ENCODE measurements at regions not wholly inside any gene's neighbourhood (a gene's known extent, or its start where the extent isn't known, plus 50 kb on each side); places are given as distances from the start of the nearest gene placed in this dataset.
"Not testable (repeated sequence)": the region's sequence is repeated elsewhere in the genome, so short reads cannot be mapped to it uniquely, and the experiment has no call there.

GRCh38 chr20:12502443-12502842, 506.3 kb upstream of the SPTLC3 start:
- no peak overlapping the region for H3K4me3 Mint-ChIP-seq
- H3K9me3 Mint-ChIP-seq, result peaks cover 27% of the 10 kb centered on the region
- no peaks in the 10 kb centered on the region for H3K36me3 Mint-ChIP-seq
- H3K27me3 Mint-ChIP-seq, result no peaks in the 10 kb centered on the region
- no peaks in the 10 kb centered on the region for H3K4me1 Mint-ChIP-seq
- H3K27ac Mint-ChIP-seq, result no peak overlapping the region

DNA sequence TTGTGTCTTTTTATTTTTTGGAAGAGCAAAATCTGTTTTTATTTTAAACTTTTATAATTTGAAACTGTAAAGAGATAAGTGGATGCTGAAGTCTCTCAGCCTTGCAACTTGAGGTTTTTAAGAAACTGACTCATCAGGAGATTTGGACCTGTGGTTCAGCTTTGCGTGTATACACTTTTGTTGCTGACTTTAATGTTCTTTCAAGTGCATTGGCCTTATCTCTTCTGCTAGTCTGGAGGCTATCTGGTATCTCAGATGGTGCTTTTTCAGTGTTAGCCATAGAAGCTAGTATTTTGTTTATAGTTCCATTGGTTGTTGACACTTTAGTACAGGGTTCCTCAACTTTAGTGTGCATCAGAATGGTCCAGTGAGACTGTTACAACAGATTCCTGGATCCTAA, 504.0 kb upstream of the SPTLC3 start:
- Mint-ChIP-seq H3K9me3 (peaks cover 19% of the 10 kb centered on the region), H3K27me3 (no peaks in the 10 kb centered on the region), H3K36me3 (no peaks in the 10 kb centered on the region), H3K4me1 (no peaks in the 10 kb centered on the region), H3K4me3 (no peak overlapping the region), H3K27ac (no peak overlapping the region)

- Mint-ChIP-seq H3K36me3 (no peaks in the 10 kb centered on the region), H3K9me3 (peaks cover 20% of the 10 kb centered on the region), H3K27me3 (no peaks in the 10 kb centered on the region), H3K4me3 (no peak overlapping the region), H3K27ac (no peak overlapping the region), H3K4me1 (no peaks in the 10 kb centered on the region)
These were observed 497.3 kb upstream of the SPTLC3 start for GRCh38 chr20:12511499-12511898.

DNA sequence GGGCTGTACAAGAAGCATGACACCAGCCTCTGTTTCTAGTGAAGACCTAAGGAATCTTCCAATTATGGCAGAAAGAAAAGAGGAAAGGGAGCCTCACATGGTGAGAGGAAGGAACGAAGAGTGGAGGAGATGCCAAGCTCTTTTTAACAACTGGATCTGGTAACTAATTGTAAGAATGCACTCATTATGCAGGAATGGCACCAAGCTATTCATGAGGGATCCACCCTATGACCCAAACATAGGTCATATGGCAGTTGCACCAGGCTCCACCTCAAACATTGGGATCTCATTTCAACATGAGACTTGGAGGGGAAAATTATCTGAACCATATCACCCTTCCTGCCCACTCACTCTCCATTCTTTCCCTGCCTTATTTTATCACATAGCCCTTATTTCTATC, 496.0 kb upstream of the SPTLC3 start:
- Mint-ChIP-seq H3K36me3 (no peaks in the 10 kb centered on the region), H3K4me1 (no peaks in the 10 kb centered on the region), H3K27me3 (no peaks in the 10 kb centered on the region), H3K27ac (no peak overlapping the region), H3K4me3 (no peak overlapping the region), H3K9me3 (peaks cover 15% of the 10 kb centered on the region)

DNA sequence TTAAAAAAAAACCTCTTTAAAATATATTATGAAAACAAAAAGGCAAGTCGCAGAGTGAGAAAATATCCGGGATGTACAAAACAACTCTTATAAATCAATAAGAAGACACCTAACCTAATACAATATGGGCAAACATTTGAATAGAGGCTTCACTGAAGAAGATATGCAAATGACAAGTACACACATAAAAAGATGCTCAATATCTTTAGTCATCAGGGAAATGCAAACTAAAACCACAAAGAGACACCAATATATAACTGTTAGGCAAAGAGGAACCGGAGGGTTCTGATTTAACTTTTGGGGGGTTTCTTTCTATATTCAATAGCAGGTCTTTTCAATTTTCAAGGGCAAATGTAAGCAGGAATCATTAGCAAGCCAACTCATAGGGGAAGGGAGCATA, 480.7 kb upstream of the SPTLC3 start:
- H3K27ac Mint-ChIP-seq, result no peak overlapping the region
- H3K36me3 Mint-ChIP-seq, result no peaks in the 10 kb centered on the region
- H3K27me3 Mint-ChIP-seq, result no peaks in the 10 kb centered on the region
- no peaks in the 10 kb centered on the region for H3K4me1 Mint-ChIP-seq
- no peak overlapping the region for H3K4me3 Mint-ChIP-seq
- peaks cover 5% of the 10 kb centered on the region for H3K9me3 Mint-ChIP-seq

DNA sequence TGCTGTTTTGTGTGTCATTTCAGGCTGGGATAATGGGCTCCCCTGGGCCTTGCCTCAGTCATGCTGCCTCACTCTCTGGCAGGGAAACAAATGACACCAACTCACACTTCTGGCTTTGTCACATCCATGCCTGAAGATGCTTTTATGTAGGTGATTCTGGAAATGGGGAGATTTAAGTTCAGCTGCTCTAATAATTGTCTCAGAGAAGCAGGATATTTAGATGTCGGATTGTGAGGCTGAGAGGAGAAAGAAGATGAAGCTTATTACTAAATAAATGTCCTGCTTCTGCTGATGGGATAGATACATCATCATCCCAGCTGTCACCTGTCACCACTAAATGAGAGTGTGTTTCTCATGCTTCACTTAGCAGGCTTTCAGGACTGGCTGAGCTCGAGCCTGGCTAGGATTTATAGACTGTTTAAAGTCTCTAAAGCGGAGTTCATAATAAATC, 480.2 kb upstream of the SPTLC3 start:
- Mint-ChIP-seq H3K36me3 (no peaks in the 10 kb centered on the region), H3K9me3 (no peaks in the 10 kb centered on the region), H3K4me1 (no peaks in the 10 kb centered on the region), H3K27me3 (no peaks in the 10 kb centered on the region), H3K27ac (no peak overlapping the region), H3K4me3 (no peak overlapping the region)

GRCh38 chr20:12531626-12532025, 477.1 kb upstream of the SPTLC3 start:
- no peaks in the 10 kb centered on the region for H3K4me1 Mint-ChIP-seq
- H3K27me3 Mint-ChIP-seq, result no peaks in the 10 kb centered on the region
- H3K9me3 Mint-ChIP-seq, result peaks cover 5% of the 10 kb centered on the region
- H3K36me3 Mint-ChIP-seq, result no peaks in the 10 kb centered on the region
- no peak overlapping the region for H3K27ac Mint-ChIP-seq
- no peak overlapping the region for H3K4me3 Mint-ChIP-seq

DNA sequence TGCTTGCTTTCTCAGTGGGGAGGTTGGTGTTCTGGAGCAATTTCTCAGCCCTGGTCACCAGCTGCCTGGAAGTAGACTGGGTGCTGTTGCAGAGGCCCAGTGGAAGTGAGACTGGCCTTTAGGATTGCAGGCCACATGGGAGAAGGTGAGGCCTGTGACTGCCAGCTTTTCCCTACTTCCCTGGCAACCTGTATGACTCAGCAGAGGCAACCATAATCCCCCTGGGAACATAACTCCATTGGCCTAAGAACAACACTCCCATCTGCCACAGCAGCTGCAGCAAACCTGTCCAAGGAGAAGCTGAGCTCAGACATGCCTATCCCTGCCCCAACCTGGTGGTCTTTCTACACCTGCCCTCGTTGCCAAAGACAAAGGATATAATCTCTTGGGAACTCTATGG, 473.5 kb upstream of the SPTLC3 start:
- Mint-ChIP-seq H3K4me1 (no peaks in the 10 kb centered on the region), H3K4me3 (no peak overlapping the region), H3K27ac (no peak overlapping the region), H3K27me3 (no peaks in the 10 kb centered on the region), H3K36me3 (no peaks in the 10 kb centered on the region), H3K9me3 (peaks cover 5% of the 10 kb centered on the region)

DNA sequence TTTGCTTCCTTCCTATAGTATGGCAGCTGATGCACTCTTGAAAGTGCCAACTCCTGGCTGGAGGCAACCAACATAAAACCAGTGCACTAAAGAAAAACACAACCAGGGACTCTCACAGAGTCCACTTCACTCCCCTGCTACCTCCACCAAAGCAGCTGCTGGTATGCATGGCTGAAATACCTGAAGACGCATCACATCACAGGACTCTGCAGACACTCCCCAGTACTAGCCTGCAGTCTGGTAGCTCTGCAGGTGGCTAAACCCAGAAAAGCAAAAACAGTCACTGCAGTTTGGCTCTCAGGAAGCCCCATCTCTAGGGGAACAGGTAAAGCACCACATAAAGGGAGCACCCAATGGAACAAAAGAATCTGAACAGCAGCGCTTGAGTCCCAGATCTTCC, 473.0 kb upstream of the SPTLC3 start:
- Mint-ChIP-seq H3K4me3 (no peak overlapping the region), H3K36me3 (no peaks in the 10 kb centered on the region), H3K4me1 (no peaks in the 10 kb centered on the region), H3K27me3 (no peaks in the 10 kb centered on the region), H3K9me3 (peaks cover 5% of the 10 kb centered on the region), H3K27ac (no peak overlapping the region)

DNA sequence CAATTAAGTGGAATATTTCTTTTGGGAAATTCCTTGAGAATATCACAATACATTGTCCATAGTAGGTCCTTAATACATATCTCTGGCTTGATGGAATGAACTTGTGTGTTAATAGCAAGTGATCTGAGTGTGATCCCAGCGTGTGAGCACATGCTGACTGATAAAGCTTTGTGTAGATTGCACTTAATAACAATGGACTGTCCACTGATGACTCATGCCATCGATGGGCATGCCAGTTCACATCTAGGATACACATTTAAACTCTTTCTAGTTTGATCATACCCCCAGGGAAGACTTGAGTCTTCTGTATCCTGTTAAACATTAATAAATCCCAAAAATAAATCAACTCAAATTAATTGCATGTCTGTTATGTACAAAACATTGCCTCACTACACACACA, 454.3 kb upstream of the SPTLC3 start:
- Mint-ChIP-seq H3K36me3 (no peaks in the 10 kb centered on the region), H3K4me1 (no peaks in the 10 kb centered on the region), H3K27me3 (no peaks in the 10 kb centered on the region), H3K27ac (no peak overlapping the region), H3K4me3 (no peak overlapping the region), H3K9me3 (peaks cover 5% of the 10 kb centered on the region)

DNA sequence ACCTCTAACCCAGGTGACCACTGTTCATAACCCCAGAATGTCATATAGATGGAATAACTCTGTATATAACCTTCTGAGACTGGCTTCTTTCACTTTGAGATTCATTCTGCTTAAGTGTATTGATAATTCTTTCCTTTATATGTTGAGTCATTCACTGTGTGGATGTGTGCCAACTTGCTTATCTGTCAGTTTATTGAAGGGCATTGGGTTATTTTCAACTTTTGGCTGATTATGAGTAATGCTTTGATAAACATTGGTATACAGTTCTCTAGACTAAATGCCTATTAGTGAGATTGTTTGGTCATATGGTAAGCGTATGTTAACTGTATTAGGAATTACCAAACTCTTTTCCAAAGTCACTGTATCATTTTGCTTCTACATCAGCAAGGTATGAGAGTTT, 453.4 kb upstream of the SPTLC3 start:
- Mint-ChIP-seq H3K27ac (no peak overlapping the region), H3K9me3 (peaks cover 5% of the 10 kb centered on the region), H3K4me3 (no peak overlapping the region), H3K4me1 (no peaks in the 10 kb centered on the region), H3K36me3 (no peaks in the 10 kb centered on the region), H3K27me3 (no peaks in the 10 kb centered on the region)

DNA sequence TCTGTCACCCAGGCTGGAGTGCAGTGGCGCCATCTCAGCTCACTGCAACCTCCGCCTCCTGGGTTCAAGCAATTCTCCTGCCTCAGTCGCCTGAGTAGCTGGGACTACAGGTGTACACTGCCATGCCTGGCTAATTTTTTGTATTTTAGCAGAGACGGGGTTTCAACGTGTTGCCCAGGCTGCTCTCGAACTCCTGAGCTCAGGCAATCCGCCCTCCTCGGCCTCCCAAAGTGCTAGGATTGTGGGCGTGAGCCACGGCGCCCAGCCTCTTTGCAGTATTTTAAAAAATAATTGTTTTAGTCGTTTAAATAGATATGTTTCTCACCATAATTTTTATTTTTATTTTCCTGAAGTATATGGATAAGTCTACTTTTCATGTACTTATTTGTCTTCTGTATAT, 452.9 kb upstream of the SPTLC3 start:
- H3K4me3 Mint-ChIP-seq, H3K9me3 Mint-ChIP-seq, H3K4me1 Mint-ChIP-seq, H3K27me3 Mint-ChIP-seq, H3K27ac Mint-ChIP-seq, H3K36me3 Mint-ChIP-seq: not testable (repeated sequence)

DNA sequence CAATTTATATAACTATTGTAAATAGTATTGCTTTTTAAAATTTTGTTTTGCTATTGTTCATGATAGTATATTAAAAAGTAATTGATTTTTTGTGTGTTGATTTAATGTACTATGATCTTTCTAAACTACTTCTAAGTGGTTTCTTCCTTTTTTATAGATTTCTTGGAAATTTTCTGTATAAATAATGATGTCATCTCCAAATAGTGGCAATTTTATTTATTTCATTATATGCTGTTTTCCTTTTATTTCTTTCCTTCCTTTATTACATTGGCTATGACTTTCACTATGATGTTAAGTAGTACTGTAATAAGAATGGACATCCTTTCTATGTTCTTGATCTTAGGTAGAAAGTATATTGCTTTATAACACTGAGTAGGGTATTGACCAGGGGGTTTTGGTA, 451.5 kb upstream of the SPTLC3 start:
- H3K36me3 Mint-ChIP-seq, result no peaks in the 10 kb centered on the region
- H3K27ac Mint-ChIP-seq, result no peak overlapping the region
- no peak overlapping the region for H3K4me3 Mint-ChIP-seq
- peaks cover 10% of the 10 kb centered on the region for H3K9me3 Mint-ChIP-seq
- H3K27me3 Mint-ChIP-seq, result no peaks in the 10 kb centered on the region
- H3K4me1 Mint-ChIP-seq, result no peaks in the 10 kb centered on the region

DNA sequence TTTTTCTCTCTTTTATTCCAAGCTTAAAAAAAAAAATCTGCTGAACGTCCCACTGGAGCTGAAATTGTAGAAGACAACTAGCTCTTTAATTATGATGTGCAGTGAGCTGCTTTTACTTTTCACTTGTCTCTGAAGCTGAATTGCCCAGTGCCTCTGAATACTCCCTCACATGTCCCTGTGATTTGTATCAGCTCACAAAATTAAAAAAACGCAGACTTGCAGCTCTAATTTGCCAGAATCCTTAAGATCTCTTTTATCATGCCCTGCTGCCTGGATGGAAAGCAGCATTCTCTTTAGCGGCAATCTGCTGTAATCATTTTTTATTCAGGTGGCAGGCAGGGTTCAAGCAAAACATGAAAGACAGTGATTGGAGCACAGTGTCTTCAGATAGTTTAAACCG, 443.8 kb upstream of the SPTLC3 start:
- H3K4me3 Mint-ChIP-seq, result no peak overlapping the region
- no peak overlapping the region for H3K27ac Mint-ChIP-seq
- peaks cover 11% of the 10 kb centered on the region for H3K9me3 Mint-ChIP-seq
- H3K4me1 Mint-ChIP-seq, result no peaks in the 10 kb centered on the region
- no peaks in the 10 kb centered on the region for H3K27me3 Mint-ChIP-seq
- no peaks in the 10 kb centered on the region for H3K36me3 Mint-ChIP-seq

DNA sequence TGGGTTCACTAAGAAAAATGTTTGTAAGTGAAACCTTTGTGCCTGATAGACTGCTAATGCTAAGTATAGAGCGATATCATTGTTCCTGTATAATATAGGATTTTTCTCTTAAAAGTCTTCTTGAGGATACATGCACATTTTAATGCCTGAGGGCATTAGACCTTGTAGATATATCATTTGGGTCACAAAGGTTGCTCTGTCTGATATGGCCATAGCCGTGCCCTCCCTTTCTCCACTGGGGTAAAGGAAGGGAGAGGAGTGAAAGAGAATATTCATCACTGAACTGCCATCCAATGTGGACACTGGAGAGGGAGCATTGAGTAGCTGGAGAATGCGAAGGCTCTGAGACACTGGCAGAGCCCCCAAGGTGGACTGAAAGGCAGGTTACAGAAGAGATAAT, 442.2 kb upstream of the SPTLC3 start:
- peaks cover 11% of the 10 kb centered on the region for H3K9me3 Mint-ChIP-seq
- no peaks in the 10 kb centered on the region for H3K27me3 Mint-ChIP-seq
- H3K27ac Mint-ChIP-seq, result no peak overlapping the region
- H3K4me3 Mint-ChIP-seq, result no peak overlapping the region
- H3K36me3 Mint-ChIP-seq, result no peaks in the 10 kb centered on the region
- no peaks in the 10 kb centered on the region for H3K4me1 Mint-ChIP-seq

DNA sequence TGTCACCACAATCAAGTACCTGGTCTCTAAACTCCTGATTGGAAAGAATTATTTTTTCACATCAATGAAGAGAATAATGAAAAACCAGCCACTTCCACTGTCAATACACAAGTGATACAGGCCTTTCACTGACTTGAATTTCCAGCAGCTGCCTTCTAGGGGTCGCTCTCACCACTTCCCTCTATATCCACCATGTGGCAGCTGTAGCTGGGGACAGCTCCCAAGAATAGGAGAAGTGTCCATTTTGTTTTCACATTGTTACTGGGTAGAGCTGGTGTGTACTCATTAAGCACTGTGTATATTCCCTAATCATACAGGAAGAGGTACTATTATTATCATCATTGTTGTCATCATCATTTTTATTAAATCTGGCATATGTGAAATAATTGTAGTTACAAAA, 438.4 kb upstream of the SPTLC3 start:
- Mint-ChIP-seq H3K9me3 (peaks cover 4% of the 10 kb centered on the region), H3K27me3 (no peaks in the 10 kb centered on the region), H3K4me1 (no peaks in the 10 kb centered on the region), H3K27ac (no peak overlapping the region), H3K36me3 (no peaks in the 10 kb centered on the region), H3K4me3 (no peak overlapping the region)

DNA sequence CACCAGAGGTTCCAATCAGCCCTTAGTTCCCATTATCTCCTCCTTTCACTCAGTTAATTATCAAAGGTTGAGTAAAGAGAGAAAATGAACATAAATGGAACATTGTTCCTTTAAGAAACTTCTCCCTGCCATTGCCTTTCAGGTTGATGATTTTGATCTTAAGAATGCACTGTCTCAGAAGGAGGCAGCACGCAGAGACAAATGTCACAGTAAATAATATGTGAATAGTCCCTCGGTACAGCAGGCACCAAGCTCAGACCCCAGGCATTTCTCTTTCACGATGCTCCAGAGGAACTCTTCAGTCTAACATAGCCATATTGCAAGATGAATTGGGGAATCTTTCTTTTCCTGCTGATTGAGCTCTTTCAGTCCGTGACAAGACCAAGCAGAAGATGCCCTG, 435.3 kb upstream of the SPTLC3 start:
- Mint-ChIP-seq H3K4me1 (no peaks in the 10 kb centered on the region), H3K36me3 (no peaks in the 10 kb centered on the region), H3K27me3 (no peaks in the 10 kb centered on the region), H3K27ac (no peak overlapping the region), H3K9me3 (no peaks in the 10 kb centered on the region), H3K4me3 (no peak overlapping the region)

Measured in activated naive CD4-positive, alpha-beta T cell treated with anti-CD3 and anti-CD28 coated beads, Interleukin-2, amount 50 U/mL, for 24 hours (primary cell).